Mesothelial cell of epicardium (in vitro differentiated cells): ENCODE measurements at regions not wholly inside any gene's neighbourhood (a gene's known extent, or its start where the extent isn't known, plus 50 kb on each side); places are given as distances from the start of the nearest gene placed in this dataset.

ENCODE experiments used
- DNase-seq, 2 experiments: peaks; one replicate each; pipeline ENCODE4 v3.0.0; 2021; ENCODE audit warnings: low spot score in 2 of 2; ENCODE audit not compliant: unreplicated experiment in 2 of 2
- H3K27ac Mint-ChIP-seq: 2 replicates; pipeline ENCODE4 v1.8.0; 2021; ENCODE audit warnings: mixed read lengths
- H3K27me3 Mint-ChIP-seq: 2 replicates; pipeline ENCODE4 v1.8.0; 2021; ENCODE audit warnings: low read depth, mixed read lengths
- H3K36me3 Mint-ChIP-seq: 2 replicates; pipeline ENCODE4 v1.8.0; 2021; ENCODE audit warnings: mixed read lengths
- H3K4me1 Mint-ChIP-seq: 2 replicates; pipeline ENCODE4 v1.8.0; 2021; ENCODE audit warnings: mixed read lengths
- H3K4me3 Mint-ChIP-seq: 2 replicates; pipeline ENCODE4 v1.8.0; 2021; ENCODE audit warnings: mild to moderate bottlenecking, moderate library complexity, mixed read lengths
- H3K9me3 Mint-ChIP-seq: 2 replicates; pipeline ENCODE4 v1.8.0; 2021; ENCODE audit warnings: mixed read lengths
- TF ChIP-seq, protein P1 (sequence below): fragments of 200-600 bp; sonication (generic); IDR thresholded peaks from one replicate; pipeline ENCODE4 v1.5.0; 2021; ENCODE audit warnings: antibody characterized with exemption; ENCODE audit not compliant: unreplicated experiment

DNA sequence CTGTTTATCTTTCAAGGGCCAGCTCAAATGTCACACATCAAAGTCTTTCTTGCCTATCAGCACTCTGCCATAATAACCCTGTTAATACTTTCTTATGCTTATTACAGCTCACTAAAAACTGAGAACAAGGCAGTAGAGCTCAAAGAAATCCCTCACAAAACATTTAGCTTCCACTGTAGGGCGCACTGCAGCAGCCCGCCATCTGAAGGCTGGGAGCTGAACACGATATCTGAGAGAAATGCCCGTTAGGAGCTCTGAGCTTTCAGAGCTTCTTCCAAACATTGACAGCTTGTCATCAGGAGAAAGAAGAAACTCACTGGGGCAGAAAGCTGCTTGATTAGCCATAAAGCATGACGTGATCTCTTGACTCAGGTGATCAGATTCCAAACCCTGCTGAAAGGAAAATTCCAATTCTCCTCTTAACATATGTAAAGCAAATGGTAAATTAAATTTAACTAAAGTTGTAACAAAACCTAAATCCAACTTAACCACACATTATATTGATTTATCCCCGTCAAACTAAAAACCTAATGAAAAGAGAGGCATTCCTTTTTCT is 175.7 kb downstream of the C12orf50 start:
- Mint-ChIP-seq H3K27me3 (no peaks in the 10 kb centered on the region), H3K9me3 (peaks cover 10% of the 10 kb centered on the region), H3K27ac (no peak overlapping the region), H3K4me3 (no peak overlapping the region), H3K36me3 (peaks cover 5% of the 10 kb centered on the region), H3K4me1 (no peaks in the 10 kb centered on the region)
- TF ChIP-seq, protein P1, sequence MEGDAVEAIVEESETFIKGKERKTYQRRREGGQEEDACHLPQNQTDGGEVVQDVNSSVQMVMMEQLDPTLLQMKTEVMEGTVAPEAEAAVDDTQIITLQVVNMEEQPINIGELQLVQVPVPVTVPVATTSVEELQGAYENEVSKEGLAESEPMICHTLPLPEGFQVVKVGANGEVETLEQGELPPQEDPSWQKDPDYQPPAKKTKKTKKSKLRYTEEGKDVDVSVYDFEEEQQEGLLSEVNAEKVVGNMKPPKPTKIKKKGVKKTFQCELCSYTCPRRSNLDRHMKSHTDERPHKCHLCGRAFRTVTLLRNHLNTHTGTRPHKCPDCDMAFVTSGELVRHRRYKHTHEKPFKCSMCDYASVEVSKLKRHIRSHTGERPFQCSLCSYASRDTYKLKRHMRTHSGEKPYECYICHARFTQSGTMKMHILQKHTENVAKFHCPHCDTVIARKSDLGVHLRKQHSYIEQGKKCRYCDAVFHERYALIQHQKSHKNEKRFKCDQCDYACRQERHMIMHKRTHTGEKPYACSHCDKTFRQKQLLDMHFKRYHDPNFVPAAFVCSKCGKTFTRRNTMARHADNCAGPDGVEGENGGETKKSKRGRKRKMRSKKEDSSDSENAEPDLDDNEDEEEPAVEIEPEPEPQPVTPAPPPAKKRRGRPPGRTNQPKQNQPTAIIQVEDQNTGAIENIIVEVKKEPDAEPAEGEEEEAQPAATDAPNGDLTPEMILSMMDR: no peak
- DNase-seq: no peak

DNA sequence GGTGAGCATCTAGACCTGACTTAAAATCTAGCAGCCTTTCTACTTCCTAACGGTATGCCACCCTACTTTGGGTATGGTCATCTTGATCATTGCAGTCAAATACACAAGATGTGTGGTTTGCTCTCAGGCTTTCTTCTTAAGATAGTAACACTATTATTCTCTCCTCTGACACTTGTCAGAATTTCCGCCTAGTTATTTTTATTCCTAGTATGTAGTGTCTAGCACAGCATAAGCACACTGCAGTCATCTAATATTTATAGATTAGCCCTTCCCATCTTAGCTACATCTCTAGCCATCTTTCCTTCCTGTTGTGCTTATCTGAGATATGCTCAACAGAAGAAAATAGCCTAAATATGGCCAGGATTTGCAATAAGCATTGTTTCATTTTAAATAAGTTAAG is 180.1 kb downstream of the C12orf50 start:
- TF ChIP-seq, protein P1: no peak
- DNase-seq: no peak
- H3K4me1 Mint-ChIP-seq: peaks cover 23% of the 10 kb centered on the region
- peaks cover 5% of the 10 kb centered on the region for H3K36me3 Mint-ChIP-seq
- H3K27ac Mint-ChIP-seq: no peak overlapping the region
- no peak overlapping the region for H3K4me3 Mint-ChIP-seq
- H3K27me3 Mint-ChIP-seq: no peaks in the 10 kb centered on the region
- peaks cover 9% of the 10 kb centered on the region for H3K9me3 Mint-ChIP-seq

DNA sequence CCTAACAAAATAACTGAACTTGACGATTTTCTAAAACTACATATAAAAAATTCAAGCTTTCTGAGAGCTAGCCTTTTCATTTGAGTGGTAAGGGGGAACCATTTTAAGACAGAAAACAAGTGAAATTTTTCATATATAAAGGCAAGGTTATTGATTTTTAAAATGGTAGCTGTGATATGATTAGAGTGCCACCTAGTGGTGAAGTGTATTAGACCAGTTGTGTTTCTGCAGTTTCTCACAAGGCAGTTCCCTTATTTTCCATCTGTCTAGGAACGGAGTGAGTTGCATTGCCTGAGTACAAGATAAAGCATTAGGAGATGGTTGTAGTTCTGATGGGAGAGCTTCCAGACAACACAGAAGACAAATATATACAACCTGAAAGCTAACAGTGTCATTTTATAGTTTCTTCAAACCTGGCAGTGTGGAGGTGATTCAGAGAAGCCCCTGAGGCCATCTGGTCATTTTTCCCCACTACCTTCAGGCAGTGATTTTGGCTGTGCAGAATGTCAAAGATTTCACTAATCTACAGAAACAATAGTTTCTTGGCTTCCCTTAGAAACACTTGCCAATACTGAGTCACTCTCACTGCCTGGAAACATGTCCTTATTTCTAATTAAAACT is 180.8 kb downstream of the C12orf50 start:
- no peak overlapping the region for H3K4me3 Mint-ChIP-seq
- no peaks in the 10 kb centered on the region for H3K27me3 Mint-ChIP-seq
- peaks cover 7% of the 10 kb centered on the region for H3K9me3 Mint-ChIP-seq
- DNase-seq: no peak
- TF ChIP-seq, protein P1: peak; percentile 97
- H3K36me3 Mint-ChIP-seq: no peaks in the 10 kb centered on the region
- peaks cover 23% of the 10 kb centered on the region for H3K4me1 Mint-ChIP-seq
- H3K27ac Mint-ChIP-seq: no peak overlapping the region

DNA sequence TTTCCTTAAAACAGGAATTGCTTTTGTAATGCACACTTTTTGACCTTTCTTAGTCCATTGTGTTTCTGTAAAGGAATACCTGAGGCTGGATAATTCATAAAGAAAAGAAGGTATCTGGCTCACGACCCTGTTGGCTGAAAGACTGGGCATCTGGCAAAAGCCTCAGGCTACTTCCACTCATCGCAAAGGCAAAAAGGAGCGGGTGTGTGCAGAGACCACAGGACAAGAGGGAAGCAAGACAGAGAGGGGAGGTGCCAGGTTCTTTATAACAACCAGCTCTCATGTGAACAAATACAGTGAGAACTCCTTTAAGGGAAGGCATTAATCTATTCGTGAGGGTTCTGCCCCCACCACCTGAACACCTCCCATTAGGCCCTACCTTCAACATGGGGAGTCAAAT is 182.1 kb downstream of the C12orf50 start:
- Mint-ChIP-seq H3K4me1 (peaks cover 23% of the 10 kb centered on the region), H3K36me3 (peaks cover 3% of the 10 kb centered on the region), H3K9me3 (peaks cover 11% of the 10 kb centered on the region), H3K27ac (peak overlapping the region; percentile 39), H3K27me3 (no peaks in the 10 kb centered on the region), H3K4me3 (no peak overlapping the region)
- no peak for DNase-seq
- TF ChIP-seq, protein P1: no peak

DNA sequence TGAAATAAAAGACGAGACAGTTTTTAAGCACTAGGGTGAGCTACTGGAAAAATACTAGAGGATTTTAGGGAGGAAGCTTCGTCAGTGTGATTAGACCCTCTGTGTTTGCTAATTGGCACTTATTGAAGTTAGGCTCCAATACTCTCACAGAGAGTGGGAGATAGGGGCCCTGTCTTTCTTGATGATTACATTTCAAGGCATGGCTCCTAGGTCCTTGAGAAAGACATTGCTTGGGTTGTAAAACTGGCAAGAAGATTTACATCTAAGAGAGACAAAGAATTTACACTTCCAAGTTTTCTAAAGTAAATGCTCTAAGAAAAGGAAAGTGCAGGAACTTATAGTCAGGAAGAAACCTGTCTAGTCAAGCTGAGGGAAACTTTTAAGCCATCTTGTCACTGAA is 183.2 kb downstream of the C12orf50 start:
- TF ChIP-seq, protein P1: no peak

More for the DNA sequence above, 183.2 kb downstream of the C12orf50 start:
- Mint-ChIP-seq H3K4me3 (no peak overlapping the region), H3K36me3 (peaks cover 3% of the 10 kb centered on the region), H3K4me1 (peaks cover 23% of the 10 kb centered on the region), H3K9me3 (peaks cover 6% of the 10 kb centered on the region), H3K27ac (no peak overlapping the region), H3K27me3 (no peaks in the 10 kb centered on the region)
- no peak for DNase-seq
